ENCODE measurements at regions not wholly inside any gene's neighbourhood (a gene's known extent, or its start where the extent isn't known, plus 50 kb on each side); places are given as distances from the start of the nearest gene placed in this dataset.
"Not testable (repeated sequence)": the region's sequence is repeated elsewhere in the genome, so short reads cannot be mapped to it uniquely, and the experiment has no call there.

DNA sequence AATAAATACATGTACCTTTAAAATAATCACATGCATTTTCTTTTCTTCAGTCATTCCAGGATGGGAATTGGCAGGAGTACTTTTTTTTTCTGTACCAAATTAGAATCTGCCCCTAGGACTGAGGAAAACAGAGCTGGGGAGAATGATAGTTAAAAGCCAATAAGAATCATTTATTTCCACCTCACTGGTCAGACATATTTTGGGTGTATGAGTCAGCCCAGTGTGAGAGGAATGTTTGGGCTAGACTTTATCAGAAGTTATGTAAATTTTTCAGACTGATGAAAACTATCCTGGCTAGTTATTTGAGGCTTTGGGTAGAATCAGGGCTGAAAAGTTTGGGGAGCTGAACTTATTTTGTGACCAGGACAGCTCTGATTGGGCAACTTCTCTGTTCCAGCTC is 303.1 kb upstream of the NPSR1 start:
- peak in 1 of 2 donors; percentile 65 for DNase-seq (ENCODE audit: low read depth in 1 of 2, low spot score in 1 of 2)
- H3K4me3 ChIP-seq: no peak overlapping the region
- no peaks in the 10 kb centered on the region for H3K4me1 ChIP-seq (ENCODE audit: low read depth)
- H3K27me3 ChIP-seq: no peaks in the 10 kb centered on the region
- H3K36me3 ChIP-seq: no peaks in the 10 kb centered on the region
- H3K27ac ChIP-seq: no peak overlapping the region
- TF ChIP-seq, protein P1, sequence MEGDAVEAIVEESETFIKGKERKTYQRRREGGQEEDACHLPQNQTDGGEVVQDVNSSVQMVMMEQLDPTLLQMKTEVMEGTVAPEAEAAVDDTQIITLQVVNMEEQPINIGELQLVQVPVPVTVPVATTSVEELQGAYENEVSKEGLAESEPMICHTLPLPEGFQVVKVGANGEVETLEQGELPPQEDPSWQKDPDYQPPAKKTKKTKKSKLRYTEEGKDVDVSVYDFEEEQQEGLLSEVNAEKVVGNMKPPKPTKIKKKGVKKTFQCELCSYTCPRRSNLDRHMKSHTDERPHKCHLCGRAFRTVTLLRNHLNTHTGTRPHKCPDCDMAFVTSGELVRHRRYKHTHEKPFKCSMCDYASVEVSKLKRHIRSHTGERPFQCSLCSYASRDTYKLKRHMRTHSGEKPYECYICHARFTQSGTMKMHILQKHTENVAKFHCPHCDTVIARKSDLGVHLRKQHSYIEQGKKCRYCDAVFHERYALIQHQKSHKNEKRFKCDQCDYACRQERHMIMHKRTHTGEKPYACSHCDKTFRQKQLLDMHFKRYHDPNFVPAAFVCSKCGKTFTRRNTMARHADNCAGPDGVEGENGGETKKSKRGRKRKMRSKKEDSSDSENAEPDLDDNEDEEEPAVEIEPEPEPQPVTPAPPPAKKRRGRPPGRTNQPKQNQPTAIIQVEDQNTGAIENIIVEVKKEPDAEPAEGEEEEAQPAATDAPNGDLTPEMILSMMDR (IDR thresholded peaks at IDR 0.05; ENCODE audit: low read depth, low read length): no peak
- no peaks in the 10 kb centered on the region for H3K9me3 ChIP-seq (ENCODE audit: low read depth)

DNA sequence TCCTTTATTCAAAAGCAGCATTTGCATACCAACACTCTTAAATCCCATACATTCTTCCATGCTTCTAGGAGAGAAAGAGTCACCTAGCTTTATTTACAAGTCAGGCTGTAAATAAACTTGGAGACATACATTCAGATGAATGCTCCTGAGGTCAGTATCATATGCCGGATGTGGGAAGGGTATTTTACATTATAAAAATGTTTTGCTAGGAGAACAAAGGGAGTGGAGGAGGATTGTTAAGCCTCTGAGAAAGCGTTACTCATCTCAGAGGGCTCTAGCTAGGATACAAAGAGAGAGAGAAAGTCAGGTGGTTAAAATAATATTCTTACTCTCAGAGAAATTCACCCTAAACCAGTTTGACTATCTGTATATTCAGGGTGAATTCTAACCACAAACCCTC is 300.9 kb upstream of the NPSR1 start:
- no peaks in the 10 kb centered on the region for H3K9me3 ChIP-seq (ENCODE audit: low read depth)
- H3K27me3 ChIP-seq: no peaks in the 10 kb centered on the region
- no peak overlapping the region for H3K4me3 ChIP-seq
- no peaks in the 10 kb centered on the region for H3K36me3 ChIP-seq
- no peaks in the 10 kb centered on the region for H3K4me1 ChIP-seq (ENCODE audit: low read depth)
- TF ChIP-seq, protein P1 (IDR thresholded peaks at IDR 0.05; ENCODE audit: low read depth, low read length): no peak
- DNase-seq (ENCODE audit: low read depth in 1 of 2, low spot score in 1 of 2): no peak
- no peak overlapping the region for H3K27ac ChIP-seq

DNA sequence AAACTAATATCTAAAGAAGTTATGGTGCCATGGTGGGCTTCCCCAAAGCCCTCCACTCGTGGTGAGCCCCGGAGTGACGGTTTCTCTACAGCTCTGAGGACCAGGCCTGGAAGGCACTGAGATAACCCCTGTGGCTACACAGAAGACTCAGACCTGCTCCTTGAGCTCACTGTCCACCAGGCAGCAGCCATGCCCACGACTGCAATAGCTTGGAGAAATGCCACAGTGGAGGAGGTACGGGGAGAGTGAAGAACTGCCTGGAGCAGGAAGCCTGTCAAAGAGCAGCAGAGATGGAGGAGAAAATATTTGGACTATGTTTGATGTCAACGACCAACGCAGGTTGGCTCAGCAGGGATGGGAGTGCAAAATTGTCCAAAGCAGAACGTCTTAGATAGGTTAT is 300.1 kb upstream of the NPSR1 start:
- Histone ChIP-seq H3K4me3 (no peak overlapping the region), H3K27ac (no peak overlapping the region), H3K4me1 (ENCODE audit: low read depth) (no peaks in the 10 kb centered on the region), H3K27me3 (no peaks in the 10 kb centered on the region), H3K9me3 (ENCODE audit: low read depth) (no peaks in the 10 kb centered on the region), H3K36me3 (no peaks in the 10 kb centered on the region)
- no peak for DNase-seq (ENCODE audit: low read depth in 1 of 2, low spot score in 1 of 2)
- TF ChIP-seq, protein P1 (IDR thresholded peaks at IDR 0.05; ENCODE audit: low read depth, low read length): no peak

DNA sequence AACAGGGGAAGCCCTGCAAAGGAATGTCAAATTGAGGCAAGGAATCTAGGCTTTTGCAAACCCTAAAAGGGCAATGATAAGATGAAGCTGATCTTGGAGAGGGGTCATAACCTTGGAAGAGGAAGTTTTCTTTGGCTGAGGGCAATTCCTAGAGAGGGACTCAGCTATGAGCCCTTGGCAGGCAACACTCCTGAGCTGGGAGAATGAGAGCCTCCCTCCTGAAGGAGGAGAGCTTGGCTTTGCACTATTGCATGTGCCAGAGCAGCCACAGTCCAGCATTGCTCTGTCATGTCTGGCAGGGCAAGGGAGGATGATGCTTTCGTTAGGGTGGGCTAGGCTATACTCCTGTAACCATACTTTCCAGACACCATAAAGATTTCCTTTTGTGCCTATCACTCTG is 299.4 kb upstream of the NPSR1 start:
- not testable (repeated sequence) for H3K4me1 ChIP-seq (ENCODE audit: low read depth); H3K9me3 ChIP-seq (ENCODE audit: low read depth); H3K36me3 ChIP-seq; H3K27ac ChIP-seq; H3K27me3 ChIP-seq; H3K4me3 ChIP-seq
- DNase-seq (ENCODE audit: low read depth in 1 of 2, low spot score in 1 of 2): peak in 1 of 2 donors; percentile 12

DNA sequence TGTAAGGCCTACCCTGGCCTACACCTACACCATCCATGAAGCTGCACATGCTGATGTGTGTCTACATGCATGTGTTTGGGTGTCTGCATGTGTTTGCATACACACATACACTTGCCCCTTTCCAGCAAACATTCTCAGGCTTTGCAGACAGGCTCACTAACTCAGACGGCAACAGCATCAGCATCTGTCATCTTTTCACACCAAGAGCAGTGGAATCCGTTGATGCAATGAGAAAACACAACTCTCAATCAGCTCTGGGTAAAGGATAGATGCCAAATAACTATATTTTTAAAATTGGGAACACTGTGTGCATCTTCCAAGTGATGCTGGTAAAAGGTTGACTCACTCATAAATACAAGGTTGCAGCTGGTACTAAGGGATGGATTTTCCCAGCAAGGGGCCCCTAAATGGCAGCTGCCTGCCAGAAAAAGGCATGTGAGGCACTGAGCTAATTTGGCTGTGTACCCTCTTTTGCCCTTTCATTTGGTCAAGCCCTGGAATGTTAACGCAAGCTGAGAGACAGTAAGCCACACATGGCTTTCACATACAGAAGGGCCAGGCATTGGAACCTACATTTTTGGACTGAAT is 296.3 kb upstream of the NPSR1 start:
- H3K9me3 ChIP-seq (ENCODE audit: low read depth): no peaks in the 10 kb centered on the region

DNA sequence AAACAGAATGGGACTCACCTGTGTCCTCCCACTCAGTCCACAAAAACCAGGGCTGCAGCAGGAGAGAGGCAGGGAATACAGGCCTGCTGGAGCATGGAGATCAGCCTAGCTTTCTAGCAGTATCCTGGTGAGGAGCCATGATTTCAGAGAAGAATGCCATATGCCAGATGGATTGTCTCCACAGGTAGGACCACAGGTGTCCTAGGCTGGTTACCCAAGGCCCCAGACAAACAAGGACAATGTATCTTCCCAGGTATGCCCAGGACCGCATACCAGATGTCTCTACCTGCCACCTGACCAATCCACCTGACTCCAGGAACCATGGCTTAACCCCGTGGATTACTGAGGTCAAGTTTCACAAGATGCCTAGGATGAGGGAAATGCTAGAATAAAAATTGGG is 295.4 kb upstream of the NPSR1 start:
- H3K4me1 ChIP-seq (ENCODE audit: low read depth): no peaks in the 10 kb centered on the region
- no peak overlapping the region for H3K27ac ChIP-seq
- DNase-seq (ENCODE audit: low read depth in 1 of 2, low spot score in 1 of 2): no peak
- TF ChIP-seq, protein P1 (IDR thresholded peaks at IDR 0.05; ENCODE audit: low read depth, low read length): no peak
- H3K9me3 ChIP-seq (ENCODE audit: low read depth): no peaks in the 10 kb centered on the region
- no peaks in the 10 kb centered on the region for H3K36me3 ChIP-seq
- H3K4me3 ChIP-seq: no peak overlapping the region
- no peaks in the 10 kb centered on the region for H3K27me3 ChIP-seq

More for the DNA sequence above, 296.3 kb upstream of the NPSR1 start:
- H3K4me1 ChIP-seq (ENCODE audit: low read depth): no peaks in the 10 kb centered on the region
- no peak overlapping the region for H3K27ac ChIP-seq
- H3K4me3 ChIP-seq: no peak overlapping the region
- no peak for DNase-seq (ENCODE audit: low read depth in 1 of 2, low spot score in 1 of 2)
- H3K27me3 ChIP-seq: no peaks in the 10 kb centered on the region
- TF ChIP-seq, protein P1 (IDR thresholded peaks at IDR 0.05; ENCODE audit: low read depth, low read length): no peak
- H3K36me3 ChIP-seq: no peaks in the 10 kb centered on the region

Data from cardiac muscle cell (in vitro differentiated cells and primary cell).